ENCODE measurements at regions not wholly inside any gene's neighbourhood (a gene's known extent, or its start where the extent isn't known, plus 50 kb on each side); places are given as distances from the start of the nearest gene placed in this dataset.
A peak's percentile ranks its signal among the peaks of the same experiment; 100 is the strongest.

DNA sequence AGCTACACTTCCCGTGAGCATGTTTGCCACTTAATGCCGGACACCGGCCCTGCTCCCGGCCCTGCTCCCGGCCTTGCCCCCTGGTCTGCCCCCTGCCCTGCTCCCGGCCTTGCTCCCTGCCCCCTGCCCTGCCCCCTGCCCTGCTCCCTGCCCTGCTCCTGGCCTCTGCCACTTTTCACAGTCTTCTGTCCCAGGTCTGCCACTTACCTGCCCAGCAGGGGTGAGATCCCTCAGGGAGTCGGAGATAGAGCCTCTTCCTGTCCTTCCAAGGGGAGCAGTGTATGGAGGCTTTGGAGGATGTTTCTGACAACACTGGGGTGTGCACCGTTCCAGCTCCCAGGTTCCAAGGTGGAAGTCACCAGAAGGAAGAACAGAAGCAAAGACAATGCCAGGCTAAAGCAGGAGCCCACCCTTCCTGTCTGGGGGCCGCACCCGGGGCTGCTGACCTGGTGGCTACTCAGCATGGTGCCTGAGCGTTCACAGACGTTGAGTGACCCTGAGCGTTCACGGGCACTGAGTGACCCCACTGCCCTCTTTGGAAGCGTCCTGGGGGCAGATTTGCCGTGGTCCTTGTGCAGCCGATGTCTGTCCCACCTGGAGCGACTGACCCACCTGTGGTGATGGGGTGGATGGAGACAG lies 199.8 kb downstream of the DLL1 start:
- Histone ChIP-seq H3K4me1 (ENCODE audit: control insufficient read depth in 1 of 2, insufficient read depth in 2 of 2, low read length in 2 of 2) (peaks cover 22% of the 10 kb centered on the region in 2 donors), H3K4me3 (replicated peaks in 1 of 3; ENCODE audit: low read depth in 2 of 3, low read length in 3 of 3) (no peak overlapping the region), H3K4me2 (replicated peaks; ENCODE audit: extremely low read depth, low read length, poor library complexity, severe bottlenecking) (no peak overlapping the region), H3K27ac (ENCODE audit: low read depth in 1 of 2, low read length in 2 of 2) (no peak overlapping the region), H3K36me3 (replicated peaks in 1 of 2; ENCODE audit: control insufficient read depth in 1 of 2, insufficient read depth in 2 of 2, low read length in 2 of 2) (no peaks in the 10 kb centered on the region), H2AFZ (ENCODE audit: insufficient read depth, low read depth, low read length, poor library complexity, severe bottlenecking) (no peak overlapping the region), H3K9ac (ENCODE audit: insufficient read depth, low read length, poor library complexity, severe bottlenecking) (no peak overlapping the region), H3K27me3 (ENCODE audit: control insufficient read depth in 2 of 2, insufficient read depth in 2 of 2, low read length in 2 of 2) (peaks cover 0 to 30% of the 10 kb centered on the region in 2 donors), H3K79me2 (ENCODE audit: insufficient read depth, low read length) (no peaks in the 10 kb centered on the region), H4K20me1 (ENCODE audit: insufficient read depth, low read length) (no peaks in the 10 kb centered on the region), H3K9me3 (replicated peaks in 1 of 2; ENCODE audit: control insufficient read depth in 1 of 2, insufficient read depth in 1 of 2, low read length in 2 of 2) (no peaks in the 10 kb centered on the region)
- Mint-ChIP-seq H3K4me3 (peak overlapping the region in 1 of 2 donors; percentile 47), H3K27ac (no peak overlapping the region), H3K4me1 (peaks cover 24% of the 10 kb centered on the region), H3K9me3 (peaks cover 0 to 5% (median 0%) of the 10 kb centered on the region in 7 donors), H3K36me3 (peaks cover 4 to 6% of the 10 kb centered on the region in 2 donors), H3K27me3 (ENCODE audit: low read depth in 3 of 3) (peaks cover 7 to 15% (median 13%) of the 10 kb centered on the region in 3 donors)
- 97% methylated on average over 14 of the region's 18 CpGs for WGBS (ENCODE audit: insufficient coverage)
- DNase-seq, result no peak
- intact Hi-C loops (cut with micrococcal nuclease), result no loop called here
- TF ChIP-seq, protein P1, sequence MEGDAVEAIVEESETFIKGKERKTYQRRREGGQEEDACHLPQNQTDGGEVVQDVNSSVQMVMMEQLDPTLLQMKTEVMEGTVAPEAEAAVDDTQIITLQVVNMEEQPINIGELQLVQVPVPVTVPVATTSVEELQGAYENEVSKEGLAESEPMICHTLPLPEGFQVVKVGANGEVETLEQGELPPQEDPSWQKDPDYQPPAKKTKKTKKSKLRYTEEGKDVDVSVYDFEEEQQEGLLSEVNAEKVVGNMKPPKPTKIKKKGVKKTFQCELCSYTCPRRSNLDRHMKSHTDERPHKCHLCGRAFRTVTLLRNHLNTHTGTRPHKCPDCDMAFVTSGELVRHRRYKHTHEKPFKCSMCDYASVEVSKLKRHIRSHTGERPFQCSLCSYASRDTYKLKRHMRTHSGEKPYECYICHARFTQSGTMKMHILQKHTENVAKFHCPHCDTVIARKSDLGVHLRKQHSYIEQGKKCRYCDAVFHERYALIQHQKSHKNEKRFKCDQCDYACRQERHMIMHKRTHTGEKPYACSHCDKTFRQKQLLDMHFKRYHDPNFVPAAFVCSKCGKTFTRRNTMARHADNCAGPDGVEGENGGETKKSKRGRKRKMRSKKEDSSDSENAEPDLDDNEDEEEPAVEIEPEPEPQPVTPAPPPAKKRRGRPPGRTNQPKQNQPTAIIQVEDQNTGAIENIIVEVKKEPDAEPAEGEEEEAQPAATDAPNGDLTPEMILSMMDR (IDR thresholded peaks at IDR 0.05), result no peak

DNA sequence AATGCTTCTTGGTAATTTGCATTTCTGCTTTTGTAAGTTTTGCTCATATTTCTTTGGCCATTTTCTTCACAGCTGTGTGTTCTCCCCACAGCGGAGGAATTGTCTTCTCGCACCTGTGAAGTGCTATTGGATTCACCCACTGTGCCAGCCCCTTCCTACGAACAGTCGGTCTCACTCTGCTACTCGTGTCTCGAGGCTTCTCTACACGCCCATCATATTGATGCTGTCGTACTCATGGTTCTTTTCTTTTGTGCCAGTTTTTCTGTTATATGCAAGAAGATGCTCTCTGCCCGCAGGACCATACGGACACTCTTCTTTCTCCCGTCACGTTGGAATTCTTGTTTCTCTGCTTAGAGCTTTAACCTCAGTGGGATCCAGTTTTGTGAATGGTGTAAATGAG lies 200.3 kb downstream of the DLL1 start:
- Mint-ChIP-seq H3K27ac (no peak overlapping the region), H3K36me3 (peaks cover 4 to 6% of the 10 kb centered on the region in 2 donors), H3K9me3 (peaks cover 0 to 5% (median 0%) of the 10 kb centered on the region in 7 donors), H3K27me3 (ENCODE audit: low read depth in 3 of 3) (peaks cover 7 to 12% (median 12%) of the 10 kb centered on the region in 3 donors), H3K4me1 (peaks cover 24% of the 10 kb centered on the region), H3K4me3 (peak overlapping the region in 1 of 2 donors; percentile 17)
- WGBS (ENCODE audit: insufficient coverage), result 89% methylated on average over 10 of the region's 12 CpGs
- Histone ChIP-seq H4K20me1 (ENCODE audit: insufficient read depth, low read length) (no peaks in the 10 kb centered on the region), H3K4me2 (replicated peaks; ENCODE audit: extremely low read depth, low read length, poor library complexity, severe bottlenecking) (no peak overlapping the region), H2AFZ (ENCODE audit: insufficient read depth, low read depth, low read length, poor library complexity, severe bottlenecking) (no peak overlapping the region), H3K79me2 (ENCODE audit: insufficient read depth, low read length) (no peaks in the 10 kb centered on the region), H3K27ac (ENCODE audit: low read depth in 1 of 2, low read length in 2 of 2) (no peak overlapping the region), H3K36me3 (replicated peaks in 1 of 2; ENCODE audit: control insufficient read depth in 1 of 2, insufficient read depth in 2 of 2, low read length in 2 of 2) (no peaks in the 10 kb centered on the region), H3K27me3 (ENCODE audit: control insufficient read depth in 2 of 2, insufficient read depth in 2 of 2, low read length in 2 of 2) (peaks cover 0 to 30% of the 10 kb centered on the region in 2 donors), H3K4me1 (ENCODE audit: control insufficient read depth in 1 of 2, insufficient read depth in 2 of 2, low read length in 2 of 2) (peaks cover 22% of the 10 kb centered on the region in 2 donors), H3K4me3 (replicated peaks in 1 of 3; ENCODE audit: low read depth in 2 of 3, low read length in 3 of 3) (no peak overlapping the region), H3K9ac (ENCODE audit: insufficient read depth, low read length, poor library complexity, severe bottlenecking) (no peak overlapping the region), H3K9me3 (replicated peaks in 1 of 2; ENCODE audit: control insufficient read depth in 1 of 2, insufficient read depth in 1 of 2, low read length in 2 of 2) (no peaks in the 10 kb centered on the region)
- TF ChIP-seq, protein P1 (IDR thresholded peaks at IDR 0.05), result no peak
- intact Hi-C loops (cut with micrococcal nuclease), result no loop called here
- no peak for DNase-seq

Measured in CD14-positive monocyte (primary cell).